22Rv1 (cell line): ENCODE measurements at regions not wholly inside any gene's neighbourhood (a gene's known extent, or its start where the extent isn't known, plus 50 kb on each side); places are given as distances from the start of the nearest gene placed in this dataset.

ENCODE experiments used
- H3K27ac ChIP-seq: fragments of 450-650 bp; 2 replicates; pipeline ENCODE4 v1.5.1; 2017
- ZFX ChIP-seq: fragments of 450-650 bp; IDR thresholded peaks from 2 replicates; pipeline ENCODE4 v1.6.1; 2017; ENCODE audit warnings: antibody characterized with exemption, borderline replicate concordance
- TF ChIP-seq, protein P1 (sequence below): fragments of 450-650 bp; IDR thresholded peaks from 2 replicates; pipeline ENCODE4 v1.5.1; 2017; ENCODE audit warnings: mild to moderate bottlenecking

DNA sequence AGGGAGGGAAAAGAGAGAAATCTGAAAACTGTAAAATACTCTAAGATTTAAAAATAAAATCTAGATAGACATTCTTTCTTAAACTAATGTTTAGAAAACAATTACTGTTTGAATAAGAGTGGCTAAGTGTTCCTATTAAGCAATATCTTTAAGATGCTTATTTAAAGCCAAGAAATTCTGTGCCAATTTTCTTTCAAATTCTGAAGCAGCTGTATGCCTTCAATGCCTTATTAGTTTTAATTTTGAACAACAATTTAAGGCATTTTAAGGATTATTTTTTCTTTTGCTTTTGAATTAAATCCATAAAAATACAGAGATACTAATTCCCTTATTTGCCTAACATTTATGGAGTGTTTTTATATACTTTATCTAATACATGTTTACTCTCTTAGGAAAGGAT lies 50.3 kb upstream of the KITLG start:
- TF ChIP-seq, protein P1, sequence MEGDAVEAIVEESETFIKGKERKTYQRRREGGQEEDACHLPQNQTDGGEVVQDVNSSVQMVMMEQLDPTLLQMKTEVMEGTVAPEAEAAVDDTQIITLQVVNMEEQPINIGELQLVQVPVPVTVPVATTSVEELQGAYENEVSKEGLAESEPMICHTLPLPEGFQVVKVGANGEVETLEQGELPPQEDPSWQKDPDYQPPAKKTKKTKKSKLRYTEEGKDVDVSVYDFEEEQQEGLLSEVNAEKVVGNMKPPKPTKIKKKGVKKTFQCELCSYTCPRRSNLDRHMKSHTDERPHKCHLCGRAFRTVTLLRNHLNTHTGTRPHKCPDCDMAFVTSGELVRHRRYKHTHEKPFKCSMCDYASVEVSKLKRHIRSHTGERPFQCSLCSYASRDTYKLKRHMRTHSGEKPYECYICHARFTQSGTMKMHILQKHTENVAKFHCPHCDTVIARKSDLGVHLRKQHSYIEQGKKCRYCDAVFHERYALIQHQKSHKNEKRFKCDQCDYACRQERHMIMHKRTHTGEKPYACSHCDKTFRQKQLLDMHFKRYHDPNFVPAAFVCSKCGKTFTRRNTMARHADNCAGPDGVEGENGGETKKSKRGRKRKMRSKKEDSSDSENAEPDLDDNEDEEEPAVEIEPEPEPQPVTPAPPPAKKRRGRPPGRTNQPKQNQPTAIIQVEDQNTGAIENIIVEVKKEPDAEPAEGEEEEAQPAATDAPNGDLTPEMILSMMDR, result no peak
- TF ChIP-seq ZFX, result no peak

More for the DNA sequence above, 50.3 kb upstream of the KITLG start:
- H3K27ac ChIP-seq, result no peak overlapping the region
